Esophagus muscularis mucosa (tissue), 4 donors: ENCODE measurements at regions not wholly inside any gene's neighbourhood (a gene's known extent, or its start where the extent isn't known, plus 50 kb on each side); places are given as distances from the start of the nearest gene placed in this dataset.

ENCODE experiments used
- DNase-seq: peaks from one replicate; pipeline ENCODE4 v3.0.0-alpha.2; 2017; ENCODE audit errors: extremely low spot score
- H3K27ac ChIP-seq, 4 donors: fragments of 200-600 bp; sonication (generic); replicated peaks in 1 of 4; 1 replicate in 3 of 4; 2 replicates in 1 of 4; pipeline ENCODE4 v1.5.1; 2016 to 2019; ENCODE audit warnings: mild to moderate bottlenecking in 1 of 4
- H3K27me3 ChIP-seq, 4 donors: fragments of 200-600 bp; sonication (generic); one replicate each; pipeline versions ENCODE4 v1.5.1 to v1.6.0; 2016 to 2019
- H3K36me3 ChIP-seq, 4 donors: fragments of 200-600 bp; sonication (generic); one replicate each; pipeline ENCODE4 v1.5.1; 2016 to 2019
- H3K4me1 ChIP-seq, 4 donors: fragments of 200-600 bp; sonication (generic); one replicate each; pipeline ENCODE4 v1.5.1; 2016 to 2019
- H3K4me3 ChIP-seq, 4 donors: fragments of 200-600 bp; sonication (generic); 1 replicate in 2 of 4; 2 replicates in 2 of 4; pipeline ENCODE4 v1.5.1; 2016 to 2019; ENCODE audit warnings: mild to moderate bottlenecking in 4 of 4, moderate library complexity in 1 of 4
- H3K9me3 ChIP-seq, 4 donors: fragments of 200-600 bp; sonication (generic); 1 replicate in 3 of 4; 2 replicates in 1 of 4; pipeline ENCODE4 v1.5.1; 2016 to 2019
- CTCF ChIP-seq, 3 experiments: fragments of 200-600 bp in 2 of 3; fragments of 450-650 bp in 1 of 3; sonication (generic) in 2 of 3; IDR thresholded peaks; one replicate each; pipeline ENCODE4 v1.5.1; 2017 to 2019; ENCODE audit warnings: antibody characterized with exemption in 3 of 3, mild to moderate bottlenecking in 2 of 3, moderate library complexity in 1 of 3
- EP300 ChIP-seq: sonication (generic); formaldehyde crosslinking; IDR thresholded peaks from one replicate; pipeline ENCODE4 v1.6.1; 2017; ENCODE audit warnings: antibody characterized with exemption
- POLR2A ChIP-seq: fragments of 450-650 bp; IDR thresholded peaks from one replicate; pipeline ENCODE4 v1.6.1; 2017; ENCODE audit warnings: antibody characterized with exemption, moderate library complexity, mild to moderate bottlenecking, low read depth
- POLR2AphosphoS5 ChIP-seq, 2 donors: sonication (generic); formaldehyde crosslinking; IDR thresholded peaks; one replicate each; pipeline ENCODE4 v1.6.1; 2017; ENCODE audit warnings: antibody characterized with exemption in 2 of 2
- WGBS: methylation state at CpG from one replicate; pipeline ENCODE4 v1.1.5; 2018; 5-methylcytosine and 5-hydroxymethylcytosine counted together
- intact Hi-C: fragments of 100-400 bp; cut with DNase I; formaldehyde crosslinking; loops from one replicate; pipeline ENCODE4 v1.15.1; 2023

- H3K27me3 ChIP-seq = peaks cover 0 to 62% (median 0%) of the 10 kb centered on the region in 4 donors
- DNase-seq = no peak
- intact Hi-C loops = no loop called here
- no peak overlapping the region for H3K27ac ChIP-seq
- 91% methylated on average over 14 of the region's 23 CpGs for WGBS
- no peaks in the 10 kb centered on the region for H3K9me3 ChIP-seq
- no peak for TF ChIP-seq EP300
- TF ChIP-seq POLR2AphosphoS5 (IDR thresholded peaks at IDR 0.05) = no peak
- no peak for TF ChIP-seq POLR2A
- no peak for TF ChIP-seq CTCF (IDR thresholded peaks at IDR 0.05)
- no peak overlapping the region for H3K4me3 ChIP-seq
- peaks cover 5 to 8% (median 6%) of the 10 kb centered on the region in 4 donors for H3K4me1 ChIP-seq
- H3K36me3 ChIP-seq = no peaks in the 10 kb centered on the region
Observed at GRCh38 chr14:104319491-104320241, 181.3 kb downstream of the KIF26A start.

- TF ChIP-seq CTCF (IDR thresholded peaks at IDR 0.05) (no peak), EP300 (no peak), POLR2A (no peak), POLR2AphosphoS5 (IDR thresholded peaks at IDR 0.05) (no peak)
- Histone ChIP-seq H3K27ac (no peak overlapping the region), H3K4me1 (peaks cover 5 to 8% (median 6%) of the 10 kb centered on the region in 4 donors), H3K27me3 (peaks cover 0 to 62% (median 0%) of the 10 kb centered on the region in 4 donors), H3K4me3 (no peak overlapping the region), H3K36me3 (no peaks in the 10 kb centered on the region), H3K9me3 (no peaks in the 10 kb centered on the region)
- 21% methylated on average over 14 of the region's 20 CpGs for WGBS
- no peak for DNase-seq
- intact Hi-C loops = no loop called here
Observed at GRCh38 chr14:104320611-104321086, 182.3 kb downstream of the KIF26A start.

GRCh38 chr14:104321088-104321801 is 182.9 kb downstream of the KIF26A start:
- intact Hi-C loops = no loop called here
- Histone ChIP-seq H3K4me1 (peaks cover 5 to 8% (median 6%) of the 10 kb centered on the region in 4 donors), H3K36me3 (no peaks in the 10 kb centered on the region), H3K27me3 (peaks cover 0 to 62% (median 0%) of the 10 kb centered on the region in 4 donors), H3K4me3 (no peak overlapping the region), H3K27ac (no peak overlapping the region), H3K9me3 (no peaks in the 10 kb centered on the region)
- 25% methylated on average over 17 of the region's 24 CpGs for WGBS
- TF ChIP-seq CTCF (IDR thresholded peaks at IDR 0.05) (no peak), POLR2A (no peak), EP300 (no peak), POLR2AphosphoS5 (IDR thresholded peaks at IDR 0.05) (no peak)
- no peak for DNase-seq

GRCh38 chr14:104321802-104322130 is 183.4 kb downstream of the KIF26A start:
- intact Hi-C loops = no loop called here
- no peak for DNase-seq
- 86% methylated on average over 11 of the region's 11 CpGs for WGBS
- TF ChIP-seq POLR2A (no peak), POLR2AphosphoS5 (IDR thresholded peaks at IDR 0.05) (no peak)
- H3K9me3 ChIP-seq = no peaks in the 10 kb centered on the region
- no peaks in the 10 kb centered on the region for H3K36me3 ChIP-seq
- peaks cover 0 to 62% (median 0%) of the 10 kb centered on the region in 4 donors for H3K27me3 ChIP-seq
- no peak overlapping the region for H3K27ac ChIP-seq
- H3K4me1 ChIP-seq = peaks cover 5 to 8% (median 6%) of the 10 kb centered on the region in 4 donors
- no peak overlapping the region for H3K4me3 ChIP-seq
